T-cell (primary cell): ENCODE measurements at regions not wholly inside any gene's neighbourhood (a gene's known extent, or its start where the extent isn't known, plus 50 kb on each side); places are given as distances from the start of the nearest gene placed in this dataset.
"Not testable (repeated sequence)": the region's sequence is repeated elsewhere in the genome, so short reads cannot be mapped to it uniquely, and the experiment has no call there.

Experiments
- ATAC-seq, 4 experiments: fragments of 200-7000 bp in 3 of 4; fragments of 150-1000 bp in 1 of 4; cut with Tn5 transposase; replicated peaks in 1 of 4; 1 replicate in 3 of 4; 2 replicates in 1 of 4; pipeline ENCODE4 v1.10.0; 2021; ENCODE audit warnings: moderate library complexity in 3 of 4, mild to moderate bottlenecking in 2 of 4, moderate number of reproducible peaks in 1 of 4
- CTCF ChIA-PET, 2 donors: fragments of 300-600 bp; sonication (Branson Sonifier 250); formaldehyde crosslinking; loops; one replicate each; lab custom pipeline; 2022; ENCODE audit warnings: antibody characterized with exemption in 2 of 2; lab: Charles Lee
- POLR2A ChIA-PET, 2 donors: fragments of 300-600 bp; sonication (Branson Sonifier 250); formaldehyde crosslinking; loops; one replicate each; lab custom pipeline; 2022; ENCODE audit warnings: antibody characterized with exemption in 2 of 2; lab: Charles Lee
- DNase-seq, 35 experiments: peaks; one replicate each; pipeline versions ENCODE4 v3.0.0 to v3.0.0-alpha.2; 2013 to 2023
- H3K27ac ChIP-seq: one replicate; pipeline ENCODE4 v1.5.1; 2013; ENCODE audit warnings: low read length
- H3K27me3 ChIP-seq, 2 experiments: replicated peaks in 1 of 2; 1 replicate in 1 of 2; 2 replicates in 1 of 2; pipeline versions ENCODE4 v1.6.1 to v1.7.0; 2013; ENCODE audit warnings: low read length in 1 of 2, mixed read lengths in 1 of 2; ENCODE audit not compliant: control insufficient read depth in 2 of 2, insufficient read depth in 2 of 2; ENCODE audit errors: extremely low read depth in 1 of 2
- H3K36me3 ChIP-seq, 2 donors: 1 replicate in 1 of 2; 2 replicates in 1 of 2; pipeline versions ENCODE4 v1.6.1 to v1.7.0; 2013; ENCODE audit warnings: low read length in 1 of 2; ENCODE audit not compliant: control insufficient read depth in 2 of 2, insufficient read depth in 1 of 2; ENCODE audit errors: extremely low read depth in 1 of 2
- H3K4me1 ChIP-seq, 2 experiments: 1 replicate in 1 of 2; 2 replicates in 1 of 2; pipeline versions ENCODE4 v1.6.1 to v1.7.0; 2013; ENCODE audit warnings: low read length in 2 of 2, mixed read lengths in 1 of 2; ENCODE audit not compliant: insufficient read depth in 2 of 2, control insufficient read depth in 1 of 2; ENCODE audit errors: extremely low read depth in 1 of 2
- H3K4me3 ChIP-seq, 2 donors: 1 replicate in 1 of 2; 2 replicates in 1 of 2; pipeline versions ENCODE4 v1.5.1 to v1.7.0; 2013; ENCODE audit warnings: mild to moderate bottlenecking in 2 of 2, low read length in 1 of 2, moderate library complexity in 1 of 2; ENCODE audit not compliant: control insufficient read depth in 1 of 2; ENCODE audit errors: extremely low read depth in 1 of 2
- H3K9me3 ChIP-seq: 2 replicates; pipeline ENCODE4 v1.7.0; 2013
- H3K27ac Mint-ChIP-seq, 2 donors: one replicate each; pipeline ENCODE4 v1.8.0; 2020 to 2021; ENCODE audit warnings: mild to moderate bottlenecking in 2 of 2, mixed read lengths in 2 of 2
- H3K27me3 Mint-ChIP-seq, 2 donors: one replicate each; pipeline ENCODE4 v1.8.0; 2021 to 2022; ENCODE audit warnings: mixed read lengths in 2 of 2
- H3K36me3 Mint-ChIP-seq: one replicate; pipeline ENCODE4 v1.8.0; 2021; ENCODE audit warnings: mixed read lengths
- H3K4me1 Mint-ChIP-seq, 3 donors: one replicate each; pipeline ENCODE4 v1.8.0; 2020 to 2022; ENCODE audit warnings: mixed read lengths in 3 of 3, mild to moderate bottlenecking in 1 of 3
- H3K4me3 Mint-ChIP-seq, 3 donors: one replicate each; pipeline ENCODE4 v1.8.0; 2020 to 2022; ENCODE audit warnings: mild to moderate bottlenecking in 3 of 3, mixed read lengths in 3 of 3, moderate library complexity in 3 of 3
- H3K9me3 Mint-ChIP-seq, 3 donors: one replicate each; pipeline ENCODE4 v1.8.0; 2020 to 2022; ENCODE audit warnings: mixed read lengths in 3 of 3
- WGBS: methylation state at CpG from one replicate; pipeline ENCODE4 v1.1.5; 2013; ENCODE audit warnings: missing lambda C conversion rate; ENCODE audit not compliant: insufficient coverage; 5-methylcytosine and 5-hydroxymethylcytosine counted together

- CTCF ChIA-PET, result no interaction called here
- Mint-ChIP-seq H3K4me3 (no peak overlapping the region), H3K36me3 (no peaks in the 10 kb centered on the region), H3K9me3 (no peaks in the 10 kb centered on the region), H3K4me1 (no peaks in the 10 kb centered on the region), H3K27me3 (peaks cover 2 to 6% of the 10 kb centered on the region in 2 donors), H3K27ac (no peak overlapping the region)
- WGBS, result 75% methylated on average over 5 of the region's 7 CpGs
- no peaks in the 10 kb centered on the region for H3K4me1 ChIP-seq
- H3K36me3 ChIP-seq, result no peaks in the 10 kb centered on the region
- H3K27ac ChIP-seq, result no peak overlapping the region
- H3K27me3 ChIP-seq, result peaks cover 0 to 3% of the 10 kb centered on the region in 2 experiments
- POLR2A ChIA-PET, result no interaction called here
- ATAC-seq, result no peak
- no peak overlapping the region for H3K4me3 ChIP-seq
- no peak for DNase-seq
- H3K9me3 ChIP-seq, result no peaks in the 10 kb centered on the region
Observed at GRCh38 chr11:127791844-127792243, 791.3 kb upstream of the KIRREL3 start.

- Mint-ChIP-seq H3K4me1 (no peaks in the 10 kb centered on the region), H3K27me3 (peaks cover 6 to 11% of the 10 kb centered on the region in 2 donors), H3K27ac (no peak overlapping the region), H3K36me3 (no peaks in the 10 kb centered on the region), H3K4me3 (no peak overlapping the region), H3K9me3 (no peaks in the 10 kb centered on the region)
- ATAC-seq (no peak), DNase-seq (no peak)
- Histone ChIP-seq H3K4me3 (no peak overlapping the region), H3K9me3 (no peaks in the 10 kb centered on the region), H3K27ac (no peak overlapping the region), H3K27me3 (peaks cover 0 to 3% of the 10 kb centered on the region in 2 experiments), H3K4me1 (no peaks in the 10 kb centered on the region), H3K36me3 (no peaks in the 10 kb centered on the region)
- ChIA-PET CTCF (no interaction called here), POLR2A (no interaction called here)
- WGBS, result no CpG with 5 or more reads among the region's 4 CpGs
Observed at GRCh38 chr11:127790592-127790991, 790.0 kb upstream of the KIRREL3 start.

GRCh38 chr11:127789927-127790326 is 789.4 kb upstream of the KIRREL3 start:
- H3K36me3 ChIP-seq, result no peaks in the 10 kb centered on the region
- no peaks in the 10 kb centered on the region for H3K9me3 ChIP-seq
- ATAC-seq (no peak), DNase-seq (peak in 1 of 35 experiments; percentile 2)
- no peaks in the 10 kb centered on the region for H3K9me3 Mint-ChIP-seq
- H3K4me1 ChIP-seq, result no peaks in the 10 kb centered on the region
- no peak overlapping the region for H3K4me3 ChIP-seq
- 57% methylated on average over 2 of the region's 7 CpGs for WGBS
- H3K4me3 Mint-ChIP-seq, result no peak overlapping the region
- no peak overlapping the region for H3K27ac Mint-ChIP-seq
- ChIA-PET POLR2A (no interaction called here), CTCF (no interaction called here)
- H3K27ac ChIP-seq, result no peak overlapping the region
- peaks cover 0 to 3% of the 10 kb centered on the region in 2 experiments for H3K27me3 ChIP-seq
- H3K4me1 Mint-ChIP-seq, result no peaks in the 10 kb centered on the region
- H3K36me3 Mint-ChIP-seq, result no peaks in the 10 kb centered on the region
- H3K27me3 Mint-ChIP-seq, result peaks cover 9 to 12% of the 10 kb centered on the region in 2 donors

- ATAC-seq, H3K9me3 Mint-ChIP-seq, H3K4me3 ChIP-seq, H3K27me3 Mint-ChIP-seq, H3K36me3 Mint-ChIP-seq, H3K27ac ChIP-seq, H3K9me3 ChIP-seq, H3K4me1 Mint-ChIP-seq, POLR2A ChIA-PET, H3K4me3 Mint-ChIP-seq, H3K27me3 ChIP-seq, DNase-seq, H3K36me3 ChIP-seq, H3K4me1 ChIP-seq, CTCF ChIA-PET, H3K27ac Mint-ChIP-seq: not testable (repeated sequence)
- WGBS, result 86% methylated on average over 3 of the region's 4 CpGs
Observed at GRCh38 chr11:127772938-127773337, 772.4 kb upstream of the KIRREL3 start.

GRCh38 chr11:127768931-127769330 is 768.4 kb upstream of the KIRREL3 start:
- ATAC-seq, H3K4me1 Mint-ChIP-seq, H3K9me3 Mint-ChIP-seq, CTCF ChIA-PET, H3K27ac ChIP-seq, H3K4me3 ChIP-seq, H3K4me3 Mint-ChIP-seq, H3K9me3 ChIP-seq, H3K36me3 Mint-ChIP-seq, H3K36me3 ChIP-seq, POLR2A ChIA-PET, H3K27me3 ChIP-seq, DNase-seq, H3K27ac Mint-ChIP-seq, H3K4me1 ChIP-seq: not testable (repeated sequence)
- WGBS, result 89% methylated on average over 3 of the region's 4 CpGs
- peaks cover 7 to 14% of the 10 kb centered on the region in 2 donors for H3K27me3 Mint-ChIP-seq

GRCh38 chr11:127766734-127767133 is 766.2 kb upstream of the KIRREL3 start:
- no peaks in the 10 kb centered on the region for H3K9me3 ChIP-seq
- Mint-ChIP-seq H3K9me3 (no peaks in the 10 kb centered on the region), H3K27me3 (peaks cover 4 to 6% of the 10 kb centered on the region in 2 donors), H3K4me1 (no peaks in the 10 kb centered on the region), H3K27ac (no peak overlapping the region), H3K4me3 (no peak overlapping the region), H3K36me3 (no peaks in the 10 kb centered on the region)
- ChIA-PET POLR2A (no interaction called here), CTCF (no interaction called here)
- ATAC-seq (no peak), DNase-seq (no peak)
- no peaks in the 10 kb centered on the region for H3K36me3 ChIP-seq
- no peaks in the 10 kb centered on the region for H3K4me1 ChIP-seq
- no peak overlapping the region for H3K27ac ChIP-seq
- no peak overlapping the region for H3K4me3 ChIP-seq
- H3K27me3 ChIP-seq, result no peaks in the 10 kb centered on the region

GRCh38 chr11:127738771-127739286 is 738.3 kb upstream of the KIRREL3 start:
- ATAC-seq (no peak), DNase-seq (no peak)
- H3K27me3 ChIP-seq, result no peaks in the 10 kb centered on the region
- no peak overlapping the region for H3K27ac ChIP-seq
- no peak overlapping the region for H3K4me3 ChIP-seq
- H3K36me3 ChIP-seq, result no peaks in the 10 kb centered on the region
- H3K4me1 ChIP-seq, result no peaks in the 10 kb centered on the region
- H3K4me3 Mint-ChIP-seq, result no peak overlapping the region
- peaks cover 0 to under 1% (median 0%) of the 10 kb centered on the region in 3 donors for H3K4me1 Mint-ChIP-seq
- no peaks in the 10 kb centered on the region for H3K36me3 Mint-ChIP-seq
- H3K9me3 Mint-ChIP-seq, result no peaks in the 10 kb centered on the region
- H3K9me3 ChIP-seq, result no peaks in the 10 kb centered on the region
- no CpG with 5 or more reads among the region's 5 CpGs for WGBS
- no peak overlapping the region for H3K27ac Mint-ChIP-seq
- CTCF ChIA-PET, result no interaction called here
- POLR2A ChIA-PET, result no interaction called here
- peaks cover 0 to 3% of the 10 kb centered on the region in 2 donors for H3K27me3 Mint-ChIP-seq
